T47D (cell line): ENCODE measurements at regions not wholly inside any gene's neighbourhood (a gene's known extent, or its start where the extent isn't known, plus 50 kb on each side); places are given as distances from the start of the nearest gene placed in this dataset.

ENCODE experiments used
- DNase-seq, 2 experiments: peaks; one replicate each; pipeline versions ENCODE4 v3.0.0 to v3.0.0-alpha.2; 2011 to 2012; ENCODE audit warnings: low read depth in 1 of 2, low spot score in 1 of 2
- JUND ChIP-seq: IDR thresholded peaks from 2 replicates; pipeline ENCODE4 v1.6.1; 2012; ENCODE audit warnings: low read depth
- in situ Hi-C: cut with HindIII; loops from 2 replicates; pipeline ENCODE4 v1.10.0; 2016; ENCODE audit warnings: low sequenced_read_pairs, low pct_unique_long_range_greater_than_20kb

DNA sequence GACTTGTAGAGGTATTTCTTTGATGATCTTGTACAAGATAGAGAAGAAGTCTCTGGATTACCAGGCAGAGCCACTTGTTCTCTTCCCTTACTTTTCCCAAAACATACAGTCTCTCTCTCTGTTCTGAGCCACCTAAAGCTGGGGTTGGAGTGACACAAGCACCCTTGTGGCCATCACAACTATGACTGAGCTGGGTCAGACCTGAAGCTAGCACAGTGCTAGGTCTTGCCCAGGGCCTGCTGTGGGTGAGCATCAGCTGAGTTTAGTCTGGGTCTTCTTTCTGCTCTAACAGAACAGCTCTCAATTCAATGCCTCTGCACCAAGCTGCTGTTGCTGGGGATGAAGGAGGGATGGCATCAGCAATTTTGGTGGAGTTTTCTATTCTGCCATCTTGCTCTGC, 110.2 kb downstream of the HTR1B start:
- in situ Hi-C loops: no loop called here
- no peak for TF ChIP-seq JUND
- DNase-seq: no peak

GRCh38 chr6:77341058-77341986, 122.0 kb downstream of the HTR1B start:
- DNase-seq: no peak
- no peak for TF ChIP-seq JUND
- in situ Hi-C loops: no loop called here

DNA sequence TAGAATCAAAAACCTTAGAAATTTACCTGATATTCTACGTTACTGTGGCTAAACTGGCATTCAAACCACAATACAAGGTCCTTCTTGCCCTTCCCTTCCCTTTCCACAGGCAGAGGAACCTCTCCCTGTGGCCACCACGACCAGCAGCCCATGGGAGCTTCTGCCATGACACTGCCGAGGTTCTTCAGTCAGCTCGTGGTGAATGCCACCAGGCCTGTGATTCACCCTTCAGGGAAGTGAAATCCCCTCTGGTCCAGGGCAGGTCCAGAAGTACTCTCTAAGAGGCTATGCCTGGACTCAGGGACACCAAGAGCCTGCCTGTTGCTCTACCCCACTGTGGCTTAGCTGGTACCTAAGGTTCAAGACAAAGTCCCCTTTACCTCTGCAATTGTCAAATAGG, 123.0 kb downstream of the HTR1B start:
- in situ Hi-C loops: no loop called here
- TF ChIP-seq JUND: no peak
- DNase-seq: no peak

DNA sequence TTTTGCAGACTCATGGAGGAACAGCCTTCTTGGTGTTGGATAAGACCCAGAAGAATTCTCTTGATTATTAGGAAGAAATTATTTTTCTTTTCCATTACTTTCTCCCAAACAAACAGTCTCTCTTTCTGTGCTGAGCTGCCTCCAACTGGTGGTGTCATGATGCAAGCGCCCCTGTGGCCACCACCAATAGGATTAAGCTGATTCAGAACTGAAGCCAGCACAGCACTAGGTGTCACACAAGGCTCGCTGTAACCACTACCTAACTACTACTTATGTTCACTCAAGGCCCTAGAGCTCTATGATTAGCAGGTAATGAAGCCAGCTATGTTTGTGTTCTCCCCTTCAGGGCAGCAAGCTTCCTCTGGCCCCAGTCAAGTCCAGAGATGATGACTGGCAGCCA, 123.4 kb downstream of the HTR1B start:
- DNase-seq: no peak
- in situ Hi-C loops: no loop called here
- no peak for TF ChIP-seq JUND

GRCh38 chr6:77337392-77337791, 125.9 kb downstream of the HTR1B start:
- in situ Hi-C loops: no loop called here
- no peak for DNase-seq
- TF ChIP-seq JUND: no peak

- no peak for DNase-seq
- in situ Hi-C loops: no loop called here
- TF ChIP-seq JUND: no peak
Observed at GRCh38 chr6:77334093-77334492, 129.2 kb downstream of the HTR1B start.

DNA sequence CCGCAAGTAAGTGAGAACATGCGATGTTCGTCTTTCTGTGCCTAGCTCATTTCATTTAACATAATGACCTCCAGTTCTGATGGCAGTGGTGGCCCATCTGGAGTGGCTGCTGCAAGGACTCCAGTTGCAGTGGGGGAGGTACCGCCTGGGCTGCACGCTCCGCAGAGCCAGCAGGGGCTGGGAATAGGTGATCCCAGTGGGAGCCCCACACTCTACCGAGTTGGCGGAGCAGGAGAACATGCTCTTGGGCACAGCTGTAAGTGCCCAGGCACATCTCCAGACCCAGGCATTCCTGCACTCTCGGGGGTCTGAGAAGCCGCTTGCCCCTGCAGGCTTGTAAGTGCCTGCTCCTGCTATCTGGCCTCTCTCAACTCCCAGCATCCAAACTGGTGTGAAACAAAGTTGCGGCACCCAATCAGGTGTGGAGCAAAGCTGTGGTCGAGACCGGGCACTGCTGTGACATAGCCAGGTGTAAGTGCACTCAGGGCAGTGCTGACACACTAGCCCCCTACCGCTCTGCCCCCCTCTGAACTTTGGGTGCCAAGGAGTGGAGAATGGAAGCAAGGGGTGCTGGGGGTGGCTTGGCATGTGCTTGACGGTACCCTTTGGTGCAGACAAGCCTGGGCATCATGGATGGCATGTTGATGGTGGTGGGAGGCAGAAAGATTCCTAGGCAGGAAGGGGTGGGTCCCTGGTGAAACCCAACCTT, 130.2 kb downstream of the HTR1B start:
- no peak for DNase-seq
- TF ChIP-seq JUND: no peak
- in situ Hi-C loops: no loop called here

- TF ChIP-seq JUND: no peak
- DNase-seq: no peak
- in situ Hi-C loops: no loop called here
Observed at GRCh38 chr6:77326711-77327110, 136.6 kb downstream of the HTR1B start.

- in situ Hi-C loops: no loop called here
- no peak for TF ChIP-seq JUND
- DNase-seq: no peak
Observed at GRCh38 chr6:77326029-77326428, 137.3 kb downstream of the HTR1B start.

DNA sequence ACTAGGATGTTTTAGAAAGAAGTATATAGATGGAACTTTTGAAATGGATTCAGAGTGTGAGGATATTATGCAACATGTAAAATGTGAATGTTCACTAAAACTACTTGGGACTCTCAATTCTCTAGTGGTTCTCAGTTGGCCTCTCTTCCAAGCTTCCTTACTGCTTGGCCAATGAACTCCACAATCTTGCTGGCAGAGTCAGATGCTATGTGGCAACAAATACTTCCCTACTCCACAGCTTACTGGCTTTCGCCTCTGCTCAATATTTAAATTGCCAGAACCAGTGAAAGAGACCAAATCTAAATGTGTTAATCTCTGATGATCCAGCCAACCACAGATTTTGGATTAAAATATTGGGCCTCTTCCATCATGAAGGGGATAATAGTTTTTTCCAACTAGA, 138.4 kb downstream of the HTR1B start:
- DNase-seq: no peak
- in situ Hi-C loops: no loop called here
- TF ChIP-seq JUND: no peak

DNA sequence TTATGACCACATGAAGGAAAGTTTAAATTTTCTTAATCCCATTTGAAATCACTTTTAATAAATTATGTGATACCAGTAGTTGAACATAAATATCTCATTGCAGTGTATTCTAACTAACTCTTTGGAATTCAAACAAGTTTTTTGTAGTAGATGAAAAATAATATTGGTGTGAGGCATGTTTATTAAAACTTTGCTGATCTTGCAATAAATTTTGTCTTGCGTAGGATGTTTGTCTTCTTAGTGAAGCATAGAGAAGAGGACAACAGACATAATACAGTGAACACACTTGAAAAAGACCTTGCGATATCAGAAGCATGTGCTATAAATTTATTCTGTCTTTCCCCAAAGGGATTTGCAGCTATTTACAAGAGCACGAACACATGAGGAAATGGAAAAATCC, 140.7 kb downstream of the HTR1B start:
- in situ Hi-C loops: no loop called here
- TF ChIP-seq JUND: no peak
- DNase-seq: no peak

GRCh38 chr6:77318256-77318655, 145.0 kb downstream of the HTR1B start:
- in situ Hi-C loops: no loop called here
- no peak for TF ChIP-seq JUND
- DNase-seq: no peak

DNA sequence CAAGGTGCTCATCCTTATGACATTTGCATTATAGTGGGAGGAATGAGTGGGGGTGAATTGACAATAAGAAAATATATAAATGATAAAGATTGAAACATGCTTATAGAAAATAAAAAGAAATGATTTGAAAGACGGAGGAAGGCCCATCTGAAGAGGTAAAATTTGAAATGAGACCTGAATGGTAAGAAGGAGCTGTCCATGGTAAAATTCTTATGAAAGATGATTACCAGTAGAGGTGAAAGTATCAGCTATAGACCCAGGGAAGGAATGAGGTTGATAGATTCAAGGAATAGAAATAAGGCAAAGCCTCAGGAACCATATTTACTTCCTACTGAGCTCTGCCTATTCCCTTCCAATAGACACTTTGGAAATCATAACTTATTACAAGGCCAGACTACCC, 149.7 kb downstream of the HTR1B start:
- in situ Hi-C loops: no loop called here
- no peak for TF ChIP-seq JUND
- DNase-seq: no peak
